ENCODE measurements at regions not wholly inside any gene's neighbourhood (a gene's known extent, or its start where the extent isn't known, plus 50 kb on each side); places are given as distances from the start of the nearest gene placed in this dataset.

DNA sequence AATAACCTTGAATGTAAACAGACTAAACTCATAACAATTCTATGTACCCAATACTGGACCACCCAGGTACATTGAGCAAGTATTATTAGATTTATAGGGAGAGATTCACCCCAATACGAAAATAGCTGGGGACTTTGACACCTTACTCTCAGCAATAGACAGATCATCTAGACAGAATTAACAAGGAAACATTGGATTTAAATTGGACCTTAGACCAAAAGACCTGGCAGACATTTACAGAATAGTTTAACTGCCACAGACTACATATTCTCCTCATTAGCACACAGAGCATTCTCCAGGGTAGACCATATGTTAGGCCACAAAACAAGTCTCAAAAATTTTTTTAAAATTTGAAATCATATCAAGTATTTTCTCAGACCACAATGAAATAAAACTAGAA lies 397.4 kb downstream of the PIK3R1 start:
- TF ChIP-seq, protein P1, sequence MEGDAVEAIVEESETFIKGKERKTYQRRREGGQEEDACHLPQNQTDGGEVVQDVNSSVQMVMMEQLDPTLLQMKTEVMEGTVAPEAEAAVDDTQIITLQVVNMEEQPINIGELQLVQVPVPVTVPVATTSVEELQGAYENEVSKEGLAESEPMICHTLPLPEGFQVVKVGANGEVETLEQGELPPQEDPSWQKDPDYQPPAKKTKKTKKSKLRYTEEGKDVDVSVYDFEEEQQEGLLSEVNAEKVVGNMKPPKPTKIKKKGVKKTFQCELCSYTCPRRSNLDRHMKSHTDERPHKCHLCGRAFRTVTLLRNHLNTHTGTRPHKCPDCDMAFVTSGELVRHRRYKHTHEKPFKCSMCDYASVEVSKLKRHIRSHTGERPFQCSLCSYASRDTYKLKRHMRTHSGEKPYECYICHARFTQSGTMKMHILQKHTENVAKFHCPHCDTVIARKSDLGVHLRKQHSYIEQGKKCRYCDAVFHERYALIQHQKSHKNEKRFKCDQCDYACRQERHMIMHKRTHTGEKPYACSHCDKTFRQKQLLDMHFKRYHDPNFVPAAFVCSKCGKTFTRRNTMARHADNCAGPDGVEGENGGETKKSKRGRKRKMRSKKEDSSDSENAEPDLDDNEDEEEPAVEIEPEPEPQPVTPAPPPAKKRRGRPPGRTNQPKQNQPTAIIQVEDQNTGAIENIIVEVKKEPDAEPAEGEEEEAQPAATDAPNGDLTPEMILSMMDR (IDR thresholded peaks at IDR 0.05), result no peak
- no peak for TF ChIP-seq ZFX (IDR thresholded peaks at IDR 0.05; ENCODE audit: borderline replicate concordance)
